Uterus (tissue), 3 donors: ENCODE measurements at regions not wholly inside any gene's neighbourhood (a gene's known extent, or its start where the extent isn't known, plus 50 kb on each side); places are given as distances from the start of the nearest gene placed in this dataset.

ENCODE experiments used
- DNase-seq, 2 donors: peaks; one replicate each; pipeline ENCODE4 v3.0.0-alpha.2; 2019 to 2020
- H3K27ac ChIP-seq, 2 donors: fragments of 200-600 bp; sonication (generic); 1 replicate in 1 of 2; 2 replicates in 1 of 2; pipeline ENCODE4 v1.5.1; 2016 to 2018
- H3K27me3 ChIP-seq, 2 donors: fragments of 200-600 bp; sonication (generic); one replicate each; pipeline ENCODE4 v1.5.1; 2018 to 2019; ENCODE audit warnings: control low read depth in 1 of 2
- H3K36me3 ChIP-seq, 2 donors: fragments of 200-600 bp; sonication (generic); one replicate each; pipeline ENCODE4 v1.5.1; 2019; ENCODE audit warnings: control low read depth in 1 of 2
- H3K4me1 ChIP-seq, 2 donors: fragments of 200-600 bp; sonication (generic); one replicate each; pipeline ENCODE4 v1.5.1; 2018 to 2019; ENCODE audit warnings: control low read depth in 1 of 2
- H3K4me3 ChIP-seq, 2 donors: fragments of 200-600 bp; sonication (generic); 1 replicate in 1 of 2; 2 replicates in 1 of 2; pipeline ENCODE4 v1.5.1; 2018 to 2019; ENCODE audit warnings: mild to moderate bottlenecking in 1 of 2
- H3K9me3 ChIP-seq, 2 donors: fragments of 200-600 bp; sonication (generic); one replicate each; pipeline ENCODE4 v1.5.1; 2019; ENCODE audit warnings: control low read depth in 1 of 2
- POLR2A ChIP-seq, 2 donors: fragments of 450-650 bp; IDR thresholded peaks; one replicate each; pipeline ENCODE4 v1.6.1; 2016; ENCODE audit warnings: antibody characterized with exemption in 2 of 2, mild to moderate bottlenecking in 1 of 2, moderate library complexity in 1 of 2
- intact Hi-C: fragments of 100-400 bp; cut with DNase I; formaldehyde crosslinking; loops from one replicate; pipeline ENCODE4 v1.15.1; 2023; ENCODE audit warnings: low total_unique reads
- TF ChIP-seq, protein P1 (sequence below), 4 experiments: fragments of 200-600 bp in 2 of 4; fragments of 450-650 bp in 2 of 4; sonication (generic) in 2 of 4; IDR thresholded peaks; one replicate each; pipeline ENCODE4 v1.5.1; 2016 to 2019; ENCODE audit warnings: antibody characterized with exemption in 4 of 4, mild to moderate bottlenecking in 2 of 4, moderate library complexity in 1 of 4
- donor health status: DM: yes; HTN: yes; CAD: no.

DNA sequence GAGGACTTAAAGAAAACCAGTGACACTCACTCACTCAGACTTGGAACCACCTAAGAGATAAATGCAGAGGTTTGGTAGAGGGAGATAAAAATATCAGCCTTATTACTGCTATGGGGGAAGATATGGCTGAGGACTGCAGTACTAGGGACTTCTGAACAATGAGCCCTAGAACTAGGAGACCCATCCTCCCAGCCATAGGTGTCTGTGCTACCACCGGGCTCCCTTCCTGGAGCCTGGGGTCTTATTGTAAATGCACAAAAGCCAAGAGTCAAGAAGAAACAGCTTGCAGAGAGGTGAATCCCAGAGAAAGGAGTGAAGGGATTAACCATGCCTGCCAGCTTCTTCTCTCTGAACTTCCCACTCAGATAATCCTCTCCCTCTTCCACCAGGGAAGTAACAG lies 108.3 kb upstream of the AKR1E2 start:
- intact Hi-C loops: no loop called here

DNA sequence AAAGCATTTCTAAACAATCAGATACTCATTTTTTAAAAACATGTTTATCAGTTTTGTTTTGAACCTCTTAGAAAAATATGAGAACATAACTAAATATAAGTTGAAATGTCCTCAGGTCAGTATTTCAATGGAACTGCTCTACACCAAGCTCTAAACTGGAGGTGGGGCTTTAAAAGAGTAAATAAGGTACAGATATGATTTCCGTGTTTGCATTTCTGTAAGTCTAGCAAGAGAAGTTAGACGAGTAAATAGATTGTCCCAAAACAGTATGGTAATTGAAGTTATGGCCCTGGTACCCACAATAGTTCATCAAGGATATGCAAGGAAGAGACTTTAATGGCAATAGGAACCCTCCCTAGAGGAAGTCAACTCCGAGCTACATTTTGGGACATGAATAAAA lies 115.1 kb upstream of the AKR1E2 start:
- Histone ChIP-seq H3K4me3 (no peak overlapping the region), H3K27ac (no peak overlapping the region), H3K27me3 (no peaks in the 10 kb centered on the region), H3K4me1 (no peaks in the 10 kb centered on the region), H3K9me3 (no peaks in the 10 kb centered on the region), H3K36me3 (no peaks in the 10 kb centered on the region)
- intact Hi-C loops: no loop called here
- DNase-seq: no peak
- TF ChIP-seq POLR2A (IDR thresholded peaks at IDR 0.05): no peak
- TF ChIP-seq, protein P1, sequence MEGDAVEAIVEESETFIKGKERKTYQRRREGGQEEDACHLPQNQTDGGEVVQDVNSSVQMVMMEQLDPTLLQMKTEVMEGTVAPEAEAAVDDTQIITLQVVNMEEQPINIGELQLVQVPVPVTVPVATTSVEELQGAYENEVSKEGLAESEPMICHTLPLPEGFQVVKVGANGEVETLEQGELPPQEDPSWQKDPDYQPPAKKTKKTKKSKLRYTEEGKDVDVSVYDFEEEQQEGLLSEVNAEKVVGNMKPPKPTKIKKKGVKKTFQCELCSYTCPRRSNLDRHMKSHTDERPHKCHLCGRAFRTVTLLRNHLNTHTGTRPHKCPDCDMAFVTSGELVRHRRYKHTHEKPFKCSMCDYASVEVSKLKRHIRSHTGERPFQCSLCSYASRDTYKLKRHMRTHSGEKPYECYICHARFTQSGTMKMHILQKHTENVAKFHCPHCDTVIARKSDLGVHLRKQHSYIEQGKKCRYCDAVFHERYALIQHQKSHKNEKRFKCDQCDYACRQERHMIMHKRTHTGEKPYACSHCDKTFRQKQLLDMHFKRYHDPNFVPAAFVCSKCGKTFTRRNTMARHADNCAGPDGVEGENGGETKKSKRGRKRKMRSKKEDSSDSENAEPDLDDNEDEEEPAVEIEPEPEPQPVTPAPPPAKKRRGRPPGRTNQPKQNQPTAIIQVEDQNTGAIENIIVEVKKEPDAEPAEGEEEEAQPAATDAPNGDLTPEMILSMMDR (IDR thresholded peaks at IDR 0.05): no peak

More for the DNA sequence above, 108.3 kb upstream of the AKR1E2 start:
- Histone ChIP-seq H3K36me3 (no peaks in the 10 kb centered on the region), H3K27ac (no peak overlapping the region), H3K9me3 (no peaks in the 10 kb centered on the region), H3K27me3 (no peaks in the 10 kb centered on the region), H3K4me1 (no peaks in the 10 kb centered on the region), H3K4me3 (no peak overlapping the region)
- no peak for DNase-seq
- TF ChIP-seq, protein P1 (IDR thresholded peaks at IDR 0.05): no peak
- TF ChIP-seq POLR2A (IDR thresholded peaks at IDR 0.05): no peak

DNA sequence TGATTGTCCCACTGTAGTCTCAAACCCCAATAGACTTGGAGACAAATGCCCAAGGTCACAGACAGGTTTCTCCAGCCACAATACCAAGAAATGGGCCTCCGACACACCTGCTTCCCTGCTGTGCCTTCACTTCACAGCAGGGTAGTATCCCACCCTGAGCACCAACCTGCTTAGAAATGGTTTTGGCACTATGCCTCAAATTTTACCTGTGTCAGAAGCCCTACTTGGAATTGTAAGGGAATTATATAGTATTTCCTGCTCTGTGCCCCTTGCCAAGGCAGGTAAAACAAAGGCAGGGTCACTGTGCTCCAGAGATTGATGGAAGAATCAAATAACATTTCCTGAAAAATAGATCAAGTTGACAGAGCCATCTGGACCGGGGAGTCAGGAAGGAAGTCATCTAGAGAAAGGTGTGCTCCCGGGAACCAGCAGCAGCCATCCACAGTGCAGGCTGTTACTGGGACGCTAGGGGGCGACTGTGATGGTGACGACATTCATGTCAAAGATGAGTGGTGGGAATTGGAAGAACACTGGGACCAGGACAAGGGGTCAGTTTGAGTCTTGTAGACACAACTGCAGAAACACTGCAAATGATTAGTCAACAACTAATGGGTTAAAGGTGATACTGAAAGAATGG lies 117.8 kb upstream of the AKR1E2 start:
- no peaks in the 10 kb centered on the region for H3K9me3 ChIP-seq
- no peaks in the 10 kb centered on the region for H3K4me1 ChIP-seq
- no peaks in the 10 kb centered on the region for H3K36me3 ChIP-seq
- no peak for DNase-seq
- H3K4me3 ChIP-seq: no peak overlapping the region
- TF ChIP-seq, protein P1 (IDR thresholded peaks at IDR 0.05): no peak
- no peak for TF ChIP-seq POLR2A (IDR thresholded peaks at IDR 0.05)
- intact Hi-C loops: no loop called here
- H3K27ac ChIP-seq: no peak overlapping the region
- H3K27me3 ChIP-seq: no peaks in the 10 kb centered on the region

DNA sequence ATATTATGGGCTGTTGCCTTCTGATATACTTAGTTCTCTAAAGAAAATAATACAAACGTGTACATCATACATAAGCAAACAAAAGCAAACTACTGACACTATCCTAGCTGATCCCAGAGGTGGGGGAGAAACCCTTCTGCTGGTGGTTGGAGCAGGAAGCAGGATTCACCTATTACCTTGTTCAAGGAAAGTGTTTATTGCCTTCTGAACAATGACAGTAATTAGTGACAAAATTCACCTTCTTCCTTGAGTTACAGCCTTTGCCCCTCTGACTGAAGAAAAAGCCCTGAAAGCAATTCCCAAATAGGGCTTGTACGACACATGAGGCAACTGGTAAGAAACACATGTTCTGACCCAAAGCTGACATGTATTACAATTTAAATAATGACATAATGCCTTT lies 118.8 kb upstream of the AKR1E2 start:
- intact Hi-C loops: no loop called here
- no peaks in the 10 kb centered on the region for H3K4me1 ChIP-seq
- TF ChIP-seq, protein P1 (IDR thresholded peaks at IDR 0.05): no peak
- TF ChIP-seq POLR2A (IDR thresholded peaks at IDR 0.05): no peak
- no peak for DNase-seq
- H3K27ac ChIP-seq: no peak overlapping the region
- no peaks in the 10 kb centered on the region for H3K27me3 ChIP-seq
- no peaks in the 10 kb centered on the region for H3K36me3 ChIP-seq
- H3K4me3 ChIP-seq: no peak overlapping the region
- no peaks in the 10 kb centered on the region for H3K9me3 ChIP-seq

DNA sequence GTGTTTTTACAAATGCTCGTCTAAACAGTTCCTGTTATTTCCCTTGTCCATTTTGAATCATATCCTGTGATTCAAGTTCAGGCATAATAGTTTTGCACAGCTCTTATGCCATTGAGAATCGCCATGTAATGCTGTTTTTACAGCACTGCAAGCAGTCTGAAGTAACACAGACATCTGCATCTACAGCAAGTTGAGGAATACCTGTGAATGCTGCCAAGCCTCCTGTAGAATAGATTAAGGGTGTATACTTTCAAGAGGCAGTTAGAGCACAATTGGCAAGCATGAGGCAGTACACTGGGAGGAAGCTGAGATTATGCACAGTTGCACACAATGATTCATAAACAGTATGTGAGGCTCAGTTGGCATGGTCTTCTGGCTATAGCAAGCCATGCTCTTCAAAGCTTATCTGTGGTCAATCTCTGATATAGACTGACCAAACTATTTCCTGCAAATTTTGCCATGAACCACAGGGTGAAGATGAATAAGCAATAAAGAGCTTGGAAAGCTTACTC lies 121.9 kb upstream of the AKR1E2 start:
- DNase-seq: no peak
- Histone ChIP-seq H3K36me3 (no peaks in the 10 kb centered on the region), H3K4me3 (no peak overlapping the region), H3K9me3 (no peaks in the 10 kb centered on the region), H3K27me3 (no peaks in the 10 kb centered on the region), H3K4me1 (no peaks in the 10 kb centered on the region), H3K27ac (no peak overlapping the region)
- intact Hi-C loops: no loop called here
- no peak for TF ChIP-seq POLR2A (IDR thresholded peaks at IDR 0.05)
- TF ChIP-seq, protein P1 (IDR thresholded peaks at IDR 0.05): no peak
